LNCAP (cell line): ENCODE measurements at regions not wholly inside any gene's neighbourhood (a gene's known extent, or its start where the extent isn't known, plus 50 kb on each side); places are given as distances from the start of the nearest gene placed in this dataset.

Experiments used
- CTCF ChIP-seq: fragments of 450-650 bp; IDR thresholded peaks from 2 replicates; pipeline ENCODE4 v1.5.1; 2017; ENCODE audit warnings: mild to moderate bottlenecking

GRCh38 chr7:25361863-25362262, 133.6 kb upstream of the NPVF start:
- TF ChIP-seq CTCF, result no peak

GRCh38 chr7:25368599-25369201, 140.4 kb upstream of the NPVF start:
- no peak for TF ChIP-seq CTCF

DNA sequence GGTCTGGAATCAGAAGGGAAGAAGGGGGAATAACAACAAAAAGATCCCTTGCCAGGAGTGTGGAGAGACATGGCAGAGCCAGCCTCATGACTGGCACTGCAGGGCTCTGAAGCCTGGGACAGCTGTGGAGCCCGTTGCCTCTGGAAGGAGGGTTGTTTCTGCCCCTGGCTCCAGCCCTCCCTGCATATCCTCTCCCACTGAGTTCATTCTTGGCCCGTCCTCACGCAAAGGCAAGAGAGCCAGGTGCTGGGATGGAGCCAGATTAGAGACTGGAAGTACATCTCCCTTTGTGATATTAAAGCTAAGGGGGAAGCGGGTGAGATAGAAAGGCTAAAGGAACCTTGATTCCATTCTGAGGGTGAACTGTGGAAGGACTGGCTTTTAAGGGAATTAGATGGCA, 141.5 kb upstream of the NPVF start:
- no peak for TF ChIP-seq CTCF

DNA sequence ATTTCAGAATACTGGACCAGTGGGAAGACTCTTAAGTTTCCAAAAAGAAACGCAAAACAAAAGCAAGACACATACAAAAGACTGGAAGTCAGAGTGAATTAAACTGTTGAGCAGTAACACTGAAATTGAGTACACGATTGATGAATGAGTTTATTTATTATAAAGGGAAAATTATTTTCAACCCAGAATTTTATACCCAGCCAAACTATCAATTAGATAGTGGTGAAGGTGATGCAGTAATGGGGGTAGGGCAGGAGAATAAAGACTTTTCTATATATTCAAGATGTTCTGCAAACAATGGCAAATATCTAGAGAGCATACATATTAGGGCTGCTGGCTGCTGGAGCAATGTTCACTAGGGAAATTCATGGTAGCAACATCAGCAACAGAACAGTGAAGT, 143.7 kb upstream of the NPVF start:
- TF ChIP-seq CTCF, result no peak

DNA sequence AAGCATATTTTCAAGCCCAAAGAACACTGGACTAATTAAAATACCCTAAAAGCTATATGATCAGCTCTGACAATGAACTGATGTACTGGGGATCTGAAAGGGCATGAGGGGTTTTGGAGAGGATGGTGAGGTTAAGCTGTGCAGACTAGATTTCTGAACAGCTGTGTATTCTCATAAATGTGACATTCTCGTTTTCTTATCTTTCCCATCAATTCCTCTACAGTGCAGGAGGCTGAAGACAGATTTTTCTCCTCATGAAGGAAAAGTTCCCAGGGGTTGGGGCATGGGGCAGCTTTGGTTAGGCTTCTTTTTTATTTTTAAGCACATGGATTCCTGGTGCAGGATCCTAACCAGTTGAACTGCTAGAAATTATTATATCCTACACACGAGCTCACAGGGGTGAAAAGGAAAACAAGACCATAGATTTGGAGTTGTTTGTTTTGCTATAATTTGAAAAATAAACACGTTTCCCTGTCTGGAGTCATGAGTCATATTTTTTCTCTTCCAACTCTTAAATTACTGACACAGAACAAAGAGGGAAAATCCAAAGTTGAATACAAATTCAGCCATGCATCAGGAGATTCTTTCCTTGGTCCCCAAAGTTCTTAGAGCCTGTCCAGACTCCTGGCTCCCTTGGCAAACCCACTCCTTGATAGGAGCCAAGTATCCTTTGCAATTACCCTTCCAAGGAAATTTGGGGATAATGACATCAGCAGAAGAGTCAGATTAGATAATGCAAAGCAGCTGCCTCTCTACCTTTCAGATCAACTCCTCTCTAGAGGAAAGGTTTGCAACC, 147.7 kb upstream of the NPVF start:
- no peak for TF ChIP-seq CTCF

DNA sequence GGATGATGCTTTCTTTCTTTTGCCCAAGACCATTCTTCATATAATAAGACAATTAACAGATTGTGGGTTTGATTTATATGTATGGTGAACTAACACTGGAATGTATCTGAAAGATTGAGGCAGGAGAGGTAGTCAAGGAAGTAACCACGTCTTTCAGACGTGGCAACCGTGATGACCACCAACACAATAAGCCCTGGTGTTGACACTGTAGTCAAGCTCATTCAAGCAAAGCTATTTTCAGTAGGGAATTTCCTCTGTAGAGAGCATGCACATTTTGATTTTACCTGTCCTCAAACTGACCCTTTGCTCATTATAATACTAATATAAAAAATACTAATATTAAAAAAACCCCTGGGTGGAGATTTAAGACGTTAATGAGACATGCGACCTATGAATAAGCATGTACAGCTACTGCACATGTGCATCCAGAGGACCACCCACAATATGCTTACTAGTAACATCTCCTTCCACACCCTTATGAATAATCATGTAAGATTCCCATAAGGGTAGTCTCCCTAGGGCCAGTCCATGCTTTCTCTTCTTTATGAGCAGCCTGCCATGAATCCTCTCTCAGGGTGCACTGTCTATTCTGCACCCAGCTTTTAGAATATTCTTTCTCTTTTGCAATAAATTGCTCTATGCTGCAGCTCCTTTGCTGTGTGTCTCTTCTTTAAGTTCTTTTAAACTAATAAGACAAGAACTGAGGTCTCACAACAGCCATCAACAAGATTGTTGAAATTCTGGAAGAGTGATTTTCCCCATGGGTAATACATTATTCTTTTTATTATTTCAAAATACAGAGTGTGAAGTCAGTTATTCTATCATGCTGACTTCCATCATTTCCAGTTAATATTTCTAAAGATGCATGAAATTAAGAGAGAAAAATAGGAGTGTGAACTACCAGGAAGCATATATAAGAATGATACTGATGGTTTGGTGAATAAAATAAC, 151.3 kb upstream of the NPVF start:
- no peak for TF ChIP-seq CTCF

DNA sequence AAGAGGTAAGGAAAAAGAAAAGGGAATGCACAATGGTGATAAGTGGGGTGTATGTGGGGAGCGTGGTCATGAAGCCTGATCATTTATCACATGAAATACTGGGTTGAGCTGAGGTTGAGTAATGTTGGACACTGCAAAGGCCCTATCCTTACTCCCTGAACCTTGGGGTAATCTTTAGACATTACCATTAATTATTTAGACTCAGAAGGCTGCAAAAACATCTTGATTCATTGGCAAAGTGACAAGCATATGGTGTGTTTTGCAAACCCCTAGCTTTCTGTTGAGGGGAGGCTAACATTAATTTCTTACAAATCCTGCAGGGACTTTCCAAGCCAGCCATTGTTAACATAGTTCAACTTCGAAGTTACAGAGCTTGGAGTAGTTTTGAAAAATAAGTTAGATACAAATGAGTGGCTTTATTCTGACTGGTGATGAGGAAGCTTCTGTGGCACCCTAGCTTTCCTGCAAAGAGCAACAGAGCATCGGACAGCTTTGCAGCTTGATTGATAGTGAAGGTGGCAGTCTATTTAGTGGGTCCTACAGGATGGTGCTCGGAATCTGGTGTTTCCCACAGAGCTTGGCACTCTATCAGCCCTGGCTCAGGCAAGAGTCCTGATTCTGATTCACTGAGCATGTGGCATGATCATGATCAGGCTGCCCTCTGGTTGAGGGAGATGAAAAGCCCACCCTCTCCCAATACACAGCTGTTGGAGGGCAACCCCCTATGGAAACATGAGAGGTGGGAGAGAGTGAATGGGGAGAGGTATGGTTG, 153.7 kb upstream of the NPVF start:
- TF ChIP-seq CTCF, result no peak
